ENCODE measurements at regions not wholly inside any gene's neighbourhood (a gene's known extent, or its start where the extent isn't known, plus 50 kb on each side); places are given as distances from the start of the nearest gene placed in this dataset.
A peak's percentile ranks its signal among the peaks of the same experiment; 100 is the strongest.
"Not testable (repeated sequence)": the region's sequence is repeated elsewhere in the genome, so short reads cannot be mapped to it uniquely, and the experiment has no call there.

DNA sequence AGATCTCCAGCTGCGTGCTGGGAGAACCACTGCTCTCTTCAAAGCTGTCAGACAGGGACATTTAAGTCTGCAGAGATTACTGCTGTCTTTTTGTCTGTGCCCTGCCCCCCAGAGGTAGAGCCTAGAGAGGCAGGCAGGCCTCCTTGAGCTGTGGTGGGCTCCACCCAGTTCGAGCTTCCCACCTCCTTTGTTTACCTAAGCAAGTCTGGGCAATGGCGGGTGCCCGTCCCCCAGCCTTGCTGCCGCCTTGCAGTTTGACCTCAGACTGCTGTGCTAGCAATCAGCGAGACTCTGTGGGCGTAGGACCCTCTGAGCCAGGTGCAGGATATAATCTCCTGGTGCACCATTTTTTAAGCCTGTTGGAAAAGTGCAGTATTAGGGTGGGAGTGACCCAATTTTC lies 128.6 kb downstream of the ACTR3 start:
- Histone ChIP-seq H3K9me3 (ENCODE audit: low read length) (peaks cover 11% of the 10 kb centered on the region), H3K4me1 (ENCODE audit: insufficient read depth, low read length) (peaks cover 25% of the 10 kb centered on the region), H3K4me2 (ENCODE audit: low read depth, low read length) (peak overlapping the region; percentile 18; the same call in 1 of the 2 replicates)
- POLR2A ChIA-PET: interaction anchor here (1.2 kb wide), 1 partner anchor 40 kb away, joined by 5 read pairs; no protein-coding TSS in a partner anchor
- H3K27me3 ChIP-seq (ENCODE audit: control insufficient read depth in 1 of 2, insufficient read depth in 2 of 2, low read length in 2 of 2); H3K79me2 ChIP-seq (ENCODE audit: insufficient read depth, low read length); H3K9ac ChIP-seq (ENCODE audit: insufficient read depth, low read depth, low read length); H4K20me1 ChIP-seq (ENCODE audit: insufficient read depth, low read length); H3K4me3 ChIP-seq (replicated peaks in 1 of 3; ENCODE audit: insufficient read depth in 1 of 3, low read depth in 2 of 3, low read length in 3 of 3); BruUV-seq (replicated peaks); in situ Hi-C loops (cut with HindIII; ENCODE audit: extremely low pct_ligation_motif_present, low pct_unique_long_range_greater_than_20kb); FAIRE-seq; H3K36me3 ChIP-seq (replicated peaks in 1 of 2; ENCODE audit: control insufficient read depth in 1 of 2, insufficient read depth in 2 of 2, low read length in 2 of 2); H2AFZ ChIP-seq (ENCODE audit: low read length); DNase-seq (ENCODE audit: low spot score); intact Hi-C loops (cut with micrococcal nuclease; ENCODE audit: unreplicated experiment); ATAC-seq; CTCF ChIA-PET (ENCODE audit: low intra/inter-chr PET ratio, low total read pairs); H3K27ac ChIP-seq (ENCODE audit: extremely low read length, insufficient read depth, low read length); TF ChIP-seq FOXA1 (IDR thresholded peaks at IDR 0.05): not testable (repeated sequence)
- TF ChIP-seq FOXA3 (CRISPR knock-in tag; IDR thresholded peaks at IDR 0.05) (peak; percentile 54; the same call in 1 of the 2 replicates), ZMYM4 (CRISPR knock-in tag; IDR thresholded peaks at IDR 0.05) (peak; percentile 44; the same call in 1 of the 2 replicates), STAG1 (CRISPR knock-in tag; IDR thresholded peaks at IDR 0.05) (0 out of 2 replicates have a peak, but pooled peaks have one; percentile 19), FOXO4 (CRISPR knock-in tag; conservative IDR thresholded peaks at IDR 0.05) (0 out of 2 replicates have a peak, but pooled peaks have one; percentile 18), ZNF687 (CRISPR knock-in tag; IDR thresholded peaks at IDR 0.05) (0 out of 2 replicates have a peak, but pooled peaks have one; percentile 31), SP5 (CRISPR knock-in tag; IDR thresholded peaks at IDR 0.05; ENCODE audit: borderline replicate concordance, low read depth) (peak; percentile 11; the same call in 1 of the 2 replicates), FOSL2 (CRISPR knock-in tag; IDR thresholded peaks at IDR 0.05) (0 out of 2 replicates have a peak, but pooled peaks have one; percentile 3), FOXA1 (CRISPR knock-in tag; IDR thresholded peaks at IDR 0.05) (peak; percentile 80)
- TF ChIP-seq, protein P1, sequence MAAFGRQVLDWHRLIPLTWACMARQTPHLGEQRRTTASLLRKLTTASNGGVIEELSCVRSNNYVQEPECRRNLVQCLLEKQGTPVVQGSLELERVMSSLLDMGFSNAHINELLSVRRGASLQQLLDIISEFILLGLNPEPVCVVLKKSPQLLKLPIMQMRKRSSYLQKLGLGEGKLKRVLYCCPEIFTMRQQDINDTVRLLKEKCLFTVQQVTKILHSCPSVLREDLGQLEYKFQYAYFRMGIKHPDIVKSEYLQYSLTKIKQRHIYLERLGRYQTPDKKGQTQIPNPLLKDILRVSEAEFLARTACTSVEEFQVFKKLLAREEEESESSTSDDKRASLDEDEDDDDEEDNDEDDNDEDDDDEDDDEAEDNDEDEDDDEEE (CRISPR knock-in tag; IDR thresholded peaks at IDR 0.05): 0 out of 2 replicates have a peak, but pooled peaks have one; percentile 38
- TF ChIP-seq, protein P2, sequence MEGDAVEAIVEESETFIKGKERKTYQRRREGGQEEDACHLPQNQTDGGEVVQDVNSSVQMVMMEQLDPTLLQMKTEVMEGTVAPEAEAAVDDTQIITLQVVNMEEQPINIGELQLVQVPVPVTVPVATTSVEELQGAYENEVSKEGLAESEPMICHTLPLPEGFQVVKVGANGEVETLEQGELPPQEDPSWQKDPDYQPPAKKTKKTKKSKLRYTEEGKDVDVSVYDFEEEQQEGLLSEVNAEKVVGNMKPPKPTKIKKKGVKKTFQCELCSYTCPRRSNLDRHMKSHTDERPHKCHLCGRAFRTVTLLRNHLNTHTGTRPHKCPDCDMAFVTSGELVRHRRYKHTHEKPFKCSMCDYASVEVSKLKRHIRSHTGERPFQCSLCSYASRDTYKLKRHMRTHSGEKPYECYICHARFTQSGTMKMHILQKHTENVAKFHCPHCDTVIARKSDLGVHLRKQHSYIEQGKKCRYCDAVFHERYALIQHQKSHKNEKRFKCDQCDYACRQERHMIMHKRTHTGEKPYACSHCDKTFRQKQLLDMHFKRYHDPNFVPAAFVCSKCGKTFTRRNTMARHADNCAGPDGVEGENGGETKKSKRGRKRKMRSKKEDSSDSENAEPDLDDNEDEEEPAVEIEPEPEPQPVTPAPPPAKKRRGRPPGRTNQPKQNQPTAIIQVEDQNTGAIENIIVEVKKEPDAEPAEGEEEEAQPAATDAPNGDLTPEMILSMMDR (CRISPR knock-in tag; IDR thresholded peaks at IDR 0.05): peak; percentile 37
- 7% methylated on average over 5 of the region's 7 CpGs for WGBS (ENCODE audit: low lambda C conversion rate)
